Hindlimb muscle (tissue), 1 donor: ENCODE measurements at regions not wholly inside any gene's neighbourhood (a gene's known extent, or its start where the extent isn't known, plus 50 kb on each side); places are given as distances from the start of the nearest gene placed in this dataset.
"Not testable (repeated sequence)": the region's sequence is repeated elsewhere in the genome, so short reads cannot be mapped to it uniquely, and the experiment has no call there.

Experiments
- DNase-seq: peaks from one replicate; pipeline ENCODE4 v3.0.0-alpha.2; 2013

DNA sequence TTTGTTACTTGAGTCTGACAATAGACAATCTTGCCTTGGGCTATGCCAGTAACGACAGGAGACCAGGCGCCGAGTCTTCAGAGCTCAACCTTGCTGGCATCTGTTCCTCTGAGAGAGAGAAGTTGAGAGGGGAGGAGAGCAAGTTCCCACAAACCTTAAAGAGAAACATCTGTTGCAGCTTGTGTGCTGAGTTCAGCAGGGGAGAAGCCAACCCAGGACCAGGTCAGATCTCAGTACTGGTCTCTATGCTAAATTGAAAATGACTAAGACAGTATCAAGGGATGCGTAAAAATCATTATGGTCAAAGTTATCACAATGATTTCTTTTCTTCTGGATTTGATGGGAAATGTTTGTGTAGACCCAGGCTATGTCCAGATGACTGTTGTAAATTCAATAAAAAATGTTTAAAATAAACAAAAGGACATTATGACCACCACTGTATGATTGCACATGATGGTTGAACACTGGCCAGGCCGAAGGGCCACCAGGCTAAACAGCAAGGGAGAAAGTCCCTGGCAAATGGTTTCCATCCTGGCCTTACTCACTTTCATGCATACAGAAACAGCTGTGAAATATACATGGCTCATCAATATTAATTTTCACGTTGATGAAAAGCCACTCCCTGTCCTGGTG, 100.3 kb upstream of the PMAIP1 start:
- no peak for DNase-seq

GRCh38 chr18:59795882-59796281, 98.7 kb upstream of the CCBE1 start:
- no peak for DNase-seq

DNA sequence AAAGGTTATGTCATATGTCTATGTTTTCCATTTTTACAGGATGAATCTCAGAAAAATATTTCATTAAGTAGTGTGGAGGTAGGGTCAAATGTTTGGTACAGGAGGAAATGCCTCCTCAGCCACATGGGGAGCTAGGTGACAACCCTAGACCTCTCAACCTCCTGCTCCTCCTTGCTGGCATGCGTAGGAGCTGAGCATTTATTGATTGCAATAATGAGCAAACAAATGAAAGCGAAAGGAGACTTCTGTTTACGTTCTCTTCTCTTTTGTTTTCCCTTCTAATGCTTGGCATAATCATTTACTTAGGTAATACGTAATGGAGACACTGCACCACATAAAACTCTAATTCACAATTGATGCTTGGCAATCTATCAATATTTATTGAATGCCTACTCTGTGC, 95.1 kb upstream of the CCBE1 start:
- DNase-seq, result no peak

GRCh38 chr18:59790346-59790936, 93.2 kb upstream of the CCBE1 start:
- not testable (repeated sequence) for DNase-seq

- no peak for DNase-seq
Observed at GRCh38 chr18:59788791-59789106, 91.5 kb upstream of the CCBE1 start.

DNA sequence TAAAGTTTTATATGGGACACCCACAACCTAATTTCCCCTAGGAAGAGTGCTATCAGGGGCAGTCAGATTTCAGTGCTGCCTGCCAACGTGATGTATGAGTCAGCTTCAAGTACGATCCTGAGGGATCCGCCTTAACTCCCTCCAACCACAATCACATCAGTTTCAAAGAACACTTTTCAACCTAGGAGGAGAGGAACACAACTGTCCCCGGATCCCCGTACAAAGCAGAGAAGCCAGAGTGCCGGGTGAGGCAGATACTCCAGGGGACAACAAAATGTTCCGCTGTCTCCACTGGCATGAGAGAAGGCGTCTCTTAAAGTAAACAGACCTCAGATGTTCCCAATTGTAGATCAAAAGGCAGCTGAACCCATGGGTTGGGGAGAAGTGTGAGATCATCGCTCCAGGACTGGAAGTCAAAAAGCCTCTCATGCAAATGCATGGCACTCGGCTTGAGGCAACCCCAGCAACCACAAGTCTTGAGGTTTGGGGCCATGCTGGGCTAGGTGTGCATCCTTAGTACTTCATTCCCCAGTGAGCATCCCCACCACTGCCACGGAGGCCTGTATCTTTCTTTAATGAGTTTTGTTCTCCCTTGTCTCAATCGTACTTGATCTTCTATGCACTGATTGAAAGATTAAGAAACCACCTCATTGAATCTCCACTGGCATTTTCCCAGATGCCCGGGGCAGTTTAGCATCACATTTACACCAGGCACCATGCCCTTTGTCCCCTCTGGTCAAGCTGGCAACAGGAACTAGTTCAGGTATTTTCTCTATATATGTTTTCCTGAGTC, 91.0 kb upstream of the CCBE1 start:
- no peak for DNase-seq

GRCh38 chr18:59784694-59785093, 87.5 kb upstream of the CCBE1 start:
- DNase-seq, result no peak

DNA sequence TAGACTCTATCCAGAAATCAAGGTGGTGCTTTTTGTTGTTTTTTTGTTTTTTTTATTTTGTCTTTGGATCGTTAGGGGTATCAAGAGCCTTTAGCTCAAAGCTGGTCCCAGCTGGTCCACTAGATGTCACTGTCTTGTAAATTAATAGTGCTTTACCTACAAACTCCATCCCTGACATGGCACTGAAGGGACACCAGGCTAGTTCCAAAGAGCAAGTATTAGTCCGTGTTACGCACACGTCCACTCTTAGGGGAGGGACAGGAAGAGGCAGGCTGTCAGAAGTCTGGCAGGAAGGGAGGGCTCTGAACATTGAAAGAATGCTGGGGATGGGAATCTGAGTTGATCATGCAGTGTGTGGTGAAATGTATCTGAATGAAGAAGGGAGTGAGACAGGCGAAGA, 85.9 kb upstream of the CCBE1 start:
- DNase-seq, result no peak

DNA sequence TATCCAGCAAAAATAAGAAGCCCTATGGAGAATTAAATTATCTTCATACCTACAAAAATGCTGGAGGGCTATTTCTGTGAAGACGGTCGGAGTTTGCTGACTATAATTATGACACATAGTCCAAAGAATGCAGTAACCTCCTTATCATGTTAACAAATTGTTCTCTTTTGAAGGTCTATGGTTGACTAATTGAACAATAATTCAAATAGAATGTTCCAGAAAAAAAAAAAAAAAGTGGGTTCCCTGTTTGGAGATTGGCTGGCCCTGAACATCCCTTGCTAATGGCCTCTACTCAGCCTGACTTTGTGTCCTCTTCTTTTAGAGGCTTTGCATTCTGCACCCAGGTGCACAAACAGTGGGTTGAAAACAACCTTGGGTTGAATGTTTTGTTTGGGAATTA, 82.8 kb upstream of the CCBE1 start:
- DNase-seq, result no peak

GRCh38 chr18:59778434-59778833, 81.2 kb upstream of the CCBE1 start:
- no peak for DNase-seq

DNA sequence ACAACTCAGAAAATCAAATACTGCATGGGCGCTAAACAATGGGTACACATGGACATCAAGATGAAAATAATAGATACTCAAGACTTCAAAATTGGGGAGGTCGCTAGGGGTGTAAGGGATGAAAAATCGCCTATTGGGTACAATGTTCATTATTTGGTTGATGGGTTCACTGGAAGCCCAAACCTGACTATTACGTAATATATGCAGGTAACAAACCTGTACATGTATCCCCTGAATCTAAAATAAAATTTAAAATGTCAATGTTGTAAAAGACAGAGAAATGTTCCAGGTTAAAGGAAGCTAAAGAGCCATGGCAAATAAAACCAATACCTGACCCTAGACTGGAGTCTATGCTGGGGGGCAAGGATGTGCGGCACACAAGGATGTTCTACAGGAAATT, 80.4 kb upstream of the CCBE1 start:
- no peak for DNase-seq

DNA sequence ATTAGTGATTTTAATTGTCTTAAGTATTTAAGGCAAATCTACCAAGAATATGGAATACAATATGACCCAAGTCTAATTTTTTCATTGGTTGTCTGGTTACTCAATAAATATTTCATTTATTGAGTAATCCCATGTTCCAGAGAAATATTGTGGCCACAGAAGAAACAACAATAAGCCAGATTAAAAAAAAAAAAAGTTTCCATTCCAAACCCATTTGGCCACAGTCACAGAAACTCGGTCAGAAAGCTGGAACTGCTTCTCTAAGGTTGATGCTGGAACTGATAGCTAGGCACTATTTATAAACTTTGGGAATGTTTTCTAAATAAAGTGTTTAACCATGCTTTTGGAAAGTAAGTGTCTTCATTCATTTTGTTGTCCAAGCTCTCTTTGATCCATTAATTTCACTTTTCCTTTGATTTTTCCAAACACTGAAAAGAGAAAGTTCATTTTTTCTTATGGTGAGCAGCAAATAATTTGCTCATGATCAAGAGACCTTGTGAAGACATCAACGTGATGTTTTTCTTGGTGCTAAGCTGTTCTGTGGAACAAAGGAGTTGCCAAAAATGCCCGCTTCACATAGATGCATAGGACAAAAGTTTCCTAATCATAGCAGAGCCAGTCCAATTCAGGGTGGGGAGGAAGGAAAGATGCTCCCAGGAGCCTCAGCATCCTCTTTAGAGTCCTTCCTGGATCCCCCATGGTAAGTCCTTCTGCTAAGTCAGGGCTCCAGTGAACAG, 72.1 kb upstream of the CCBE1 start:
- peak; percentile 41 for DNase-seq

GRCh38 chr18:59768409-59768808, 71.2 kb upstream of the CCBE1 start:
- peak; percentile 71 for DNase-seq

DNA sequence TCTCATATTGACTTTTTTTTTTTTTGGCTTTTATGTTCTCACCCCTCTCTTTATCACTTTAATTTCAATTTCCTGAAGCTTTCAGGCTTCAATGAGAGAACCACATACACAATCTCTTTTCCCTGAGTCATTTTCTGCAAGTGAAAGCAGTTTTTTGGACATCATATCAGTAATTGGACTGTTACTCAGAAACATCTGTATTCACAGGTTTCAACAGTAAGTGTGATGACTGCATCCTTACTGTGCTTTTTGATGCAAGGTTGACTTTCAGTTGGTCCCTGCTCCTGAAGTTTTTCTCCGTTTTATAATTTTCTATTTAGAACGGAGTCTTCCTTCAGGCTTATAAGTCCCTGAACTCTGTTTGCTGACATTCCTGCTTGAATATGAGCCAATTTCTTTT, 70.5 kb upstream of the CCBE1 start:
- DNase-seq, result no peak

DNA sequence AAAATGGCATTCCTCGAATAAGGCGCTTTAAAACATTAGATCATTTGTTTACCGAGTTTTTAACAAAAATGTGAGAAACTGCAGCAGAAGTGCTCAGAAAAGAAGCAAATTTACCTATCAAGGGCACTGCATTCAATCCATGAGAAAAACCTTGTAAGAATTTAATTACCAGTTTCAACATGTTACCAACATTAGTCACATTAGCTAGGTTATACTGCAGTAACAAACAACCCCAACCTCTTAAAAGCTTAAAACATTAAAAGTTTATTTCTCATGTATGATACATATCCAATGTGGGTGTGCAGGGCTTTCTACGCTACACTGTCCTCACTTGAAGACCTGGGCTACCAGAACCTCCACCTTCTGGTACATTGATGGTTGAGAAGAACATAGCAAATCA, 68.1 kb upstream of the CCBE1 start:
- no peak for DNase-seq

DNA sequence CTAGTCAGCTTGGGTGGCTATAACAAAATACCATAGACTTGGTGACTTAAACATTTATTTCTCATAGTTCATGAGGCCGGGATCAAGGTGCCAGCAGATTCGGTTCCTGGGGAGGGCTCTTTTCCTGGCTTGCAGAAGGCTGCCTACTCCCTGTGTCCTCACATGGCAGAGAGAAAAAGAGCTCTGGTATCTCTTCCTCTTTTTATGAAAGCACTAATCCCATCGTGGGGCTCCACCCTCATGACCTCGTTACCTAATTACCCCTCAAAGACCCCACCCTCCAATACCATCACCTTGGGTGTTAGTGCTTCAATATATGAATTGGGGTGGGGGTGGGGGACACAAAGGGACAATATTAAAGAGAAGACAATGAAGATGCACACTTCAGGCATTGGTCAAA, 67.1 kb upstream of the CCBE1 start:
- DNase-seq, result no peak

DNA sequence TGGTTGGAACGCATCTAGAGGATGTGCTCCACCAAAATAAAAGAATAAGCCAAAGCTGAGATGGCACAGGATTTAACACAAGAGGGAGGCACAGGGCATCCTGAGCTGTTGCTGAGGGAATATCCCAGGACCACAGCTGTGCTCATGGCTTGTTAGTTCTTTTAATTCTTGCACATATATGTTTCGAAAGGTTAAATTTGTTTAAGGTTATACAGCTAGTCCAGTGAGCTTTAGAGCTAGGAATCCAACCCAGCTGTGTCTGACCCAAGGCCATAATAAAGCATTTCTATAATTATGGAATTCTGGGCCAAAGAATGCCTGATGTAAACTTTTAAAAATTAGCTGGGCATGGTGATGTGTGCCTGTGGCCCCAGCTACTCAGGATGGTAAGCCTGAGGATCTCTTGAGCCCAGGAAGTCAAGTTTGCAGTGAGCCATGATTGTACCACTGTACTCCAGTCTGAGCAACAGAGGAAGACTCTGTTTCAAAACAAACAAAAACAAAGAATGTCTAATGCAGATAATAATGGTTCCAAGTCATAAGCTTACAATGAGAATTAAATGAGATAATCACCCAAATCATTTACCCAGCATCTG, 66.4 kb upstream of the CCBE1 start:
- DNase-seq, result no peak

DNA sequence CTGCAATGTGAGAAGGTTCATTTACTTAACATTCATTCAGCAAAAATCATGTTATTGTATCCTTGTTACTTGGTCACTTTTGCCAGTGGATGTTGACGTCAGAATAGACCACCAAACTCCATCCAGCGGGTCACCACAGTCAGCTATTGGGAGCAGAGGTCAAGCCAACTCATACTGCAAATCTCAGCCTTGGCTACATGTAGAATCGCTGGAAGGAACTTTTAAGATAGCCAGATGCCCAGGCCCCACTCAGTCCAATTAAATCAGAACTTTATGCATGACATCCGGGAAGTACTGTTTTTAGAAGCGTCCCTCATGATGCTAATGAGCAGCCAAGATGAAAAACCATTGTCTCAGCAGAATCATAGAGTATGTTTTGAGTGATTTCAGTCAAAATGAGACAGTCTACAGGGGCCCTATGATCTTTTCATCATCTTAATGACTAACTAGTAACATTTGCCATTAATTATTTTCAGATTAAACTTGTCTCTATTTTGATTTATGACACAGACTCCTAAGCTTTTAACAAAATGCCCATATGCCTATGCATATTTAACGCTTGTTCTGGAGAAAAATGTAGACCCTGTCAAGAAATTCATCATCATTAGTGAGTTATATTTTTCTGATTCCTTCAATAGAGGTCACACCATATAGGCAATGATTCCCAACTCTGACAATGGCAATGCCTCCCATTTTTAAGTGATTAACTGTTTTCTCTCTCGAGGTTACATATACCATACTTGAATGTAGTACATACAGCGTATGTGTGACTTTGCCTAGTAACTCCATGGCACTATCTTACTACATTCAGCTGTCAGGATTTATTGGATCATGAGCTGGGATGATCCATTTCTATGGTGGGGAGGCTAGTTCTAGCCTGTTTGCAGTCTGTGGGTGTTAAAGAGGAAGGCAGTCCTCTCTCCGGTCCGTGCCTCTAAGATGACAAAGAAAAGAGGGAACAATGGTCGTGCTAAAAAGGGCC, 63.7 kb upstream of the CCBE1 start:
- no peak for DNase-seq

GRCh38 chr18:59760212-59760611, 63.0 kb upstream of the CCBE1 start:
- DNase-seq, result no peak

- no peak for DNase-seq
Observed at GRCh38 chr18:59758837-59759236, 61.6 kb upstream of the CCBE1 start.

GRCh38 chr18:59758106-59758505, 60.9 kb upstream of the CCBE1 start:
- no peak for DNase-seq

DNA sequence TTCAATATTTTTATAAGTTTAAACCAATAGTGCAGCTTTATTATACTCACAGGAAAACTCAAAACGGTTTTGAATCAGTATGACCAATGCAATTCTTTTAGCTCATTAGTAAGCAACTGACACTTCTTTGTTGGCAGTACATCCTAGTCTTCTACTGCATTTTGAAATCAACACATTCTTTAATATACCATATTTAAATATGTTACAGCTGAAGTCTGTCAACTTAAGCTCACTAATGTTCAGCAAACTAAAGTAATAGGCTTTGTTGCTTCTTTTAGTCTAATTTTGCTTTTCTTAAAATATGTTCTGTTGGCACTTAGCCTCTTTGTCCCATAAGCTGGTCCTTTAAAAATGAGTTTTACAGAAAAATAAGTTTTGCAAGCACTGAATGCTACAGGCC, 55.4 kb upstream of the CCBE1 start:
- DNase-seq, result no peak
